ENCODE measurements at regions not wholly inside any gene's neighbourhood (a gene's known extent, or its start where the extent isn't known, plus 50 kb on each side); places are given as distances from the start of the nearest gene placed in this dataset.

GRCh38 chr2:12267042-12267441, 449.7 kb upstream of the TRIB2 start (continued):
- no peak for TF ChIP-seq TP53 (CRISPR knock-in tag; IDR thresholded peaks at IDR 0.05)
- TF ChIP-seq RCOR1 (IDR thresholded peaks at IDR 0.05; ENCODE audit: low read depth, low read length) = no peak
- no peak for TF ChIP-seq ZSCAN20 (CRISPR knock-in tag; IDR thresholded peaks at IDR 0.05)
- no peak for TF ChIP-seq CHD4 (IDR thresholded peaks at IDR 0.05; ENCODE audit: borderline replicate concordance)
- TF ChIP-seq USF2 (IDR thresholded peaks at IDR 0.05) = no peak

GRCh38 chr2:12269041-12269972, 447.4 kb upstream of the TRIB2 start:
- TF ChIP-seq CBX2 (IDR thresholded peaks at IDR 0.05; ENCODE audit: borderline replicate concordance, low read depth) (no peak), RFX5 (IDR thresholded peaks at IDR 0.05) (no peak), JUN (IDR thresholded peaks at IDR 0.05) (no peak), GATA3 (IDR thresholded peaks at IDR 0.05; ENCODE audit: borderline replicate concordance) (no peak), TP53 (CRISPR knock-in tag; IDR thresholded peaks at IDR 0.05) (no peak), HOXB13 (CRISPR knock-in tag; IDR thresholded peaks at IDR 0.05; ENCODE audit: low read depth) (no peak), HEYL (CRISPR knock-in tag; IDR thresholded peaks at IDR 0.05) (no peak), EP300 (IDR thresholded peaks at IDR 0.05) (no peak), NFE2L2 (conservative IDR thresholded peaks at IDR 0.05; ENCODE audit: low read length) (no peak), RARB (CRISPR knock-in tag; IDR thresholded peaks at IDR 0.05) (no peak), MAFK (IDR thresholded peaks at IDR 0.05; ENCODE audit: partially characterized antibody) (no peak), ZFP36 (IDR thresholded peaks at IDR 0.05; ENCODE audit: borderline replicate concordance, partially characterized antibody) (no peak), MAX (IDR thresholded peaks at IDR 0.05) (no peak), BHLHE40 (IDR thresholded peaks at IDR 0.05; ENCODE audit: low read depth, low read length) (no peak), HDAC2 (IDR thresholded peaks at IDR 0.05) (no peak), ATOH8 (CRISPR knock-in tag; IDR thresholded peaks at IDR 0.05; ENCODE audit: low read depth) (no peak)
- Histone ChIP-seq H3K9me3 (no peaks in the 10 kb centered on the region), H3K27ac (no peak overlapping the region), H3K4me3 (no peak overlapping the region), H3K4me1 (no peaks in the 10 kb centered on the region), H3K4me2 (no peak overlapping the region)
- FAIRE-seq = no peak
- POLR2A ChIA-PET = no interaction called here
- WGBS (ENCODE audit: missing lambda C conversion rate) = 6% methylated on average over 7 of the region's 7 CpGs
- DNase-seq (ENCODE audit: low read depth in 1 of 2, low spot score in 1 of 2) = no peak
- CTCF ChIA-PET = no interaction called here
- no peak for ATAC-seq

- POLR2A ChIA-PET = no interaction called here
- H3K4me3 ChIP-seq = no peak overlapping the region
Observed at GRCh38 chr2:12270876-12271588, 445.7 kb upstream of the TRIB2 start.

More at GRCh38 chr2:12270876-12271588, 445.7 kb upstream of the TRIB2 start:
- H3K9me3 ChIP-seq = no peaks in the 10 kb centered on the region
- TF ChIP-seq POLR2AphosphoS2 (conservative IDR thresholded peaks at IDR 0.05; ENCODE audit: low read length) (no peak), HES2 (IDR thresholded peaks at IDR 0.05) (no peak), HEYL (CRISPR knock-in tag; IDR thresholded peaks at IDR 0.05) (no peak), RCOR1 (IDR thresholded peaks at IDR 0.05; ENCODE audit: low read depth, low read length) (no peak), RFX5 (IDR thresholded peaks at IDR 0.05) (no peak), HOXB13 (CRISPR knock-in tag; IDR thresholded peaks at IDR 0.05; ENCODE audit: low read depth) (no peak), EHMT2 (IDR thresholded peaks at IDR 0.05; ENCODE audit: low read depth) (no peak), ATOH8 (CRISPR knock-in tag; IDR thresholded peaks at IDR 0.05; ENCODE audit: low read depth) (no peak)
- no peaks in the 10 kb centered on the region for H3K4me1 ChIP-seq
- CTCF ChIA-PET = no interaction called here
- ATAC-seq (no peak), DNase-seq (ENCODE audit: low read depth in 1 of 2, low spot score in 1 of 2) (no peak), FAIRE-seq (no peak)
- WGBS (ENCODE audit: missing lambda C conversion rate) = 0% methylated on average over 4 of the region's 4 CpGs
- H3K27ac ChIP-seq = no peak overlapping the region
- no peak overlapping the region for H3K4me2 ChIP-seq

Measured in A549 (cell line).